GM23248 (cell line): ENCODE measurements at regions not wholly inside any gene's neighbourhood (a gene's known extent, or its start where the extent isn't known, plus 50 kb on each side); places are given as distances from the start of the nearest gene placed in this dataset.

Source experiments
- EZH2 ChIP-seq: fragments of 200-600 bp; sonication (generic); IDR thresholded peaks from 2 replicates; pipeline ENCODE4 v1.6.1; 2018; ENCODE audit warnings: antibody characterized with exemption, mild to moderate bottlenecking; ENCODE audit not compliant: insufficient read depth, poor library complexity, severe bottlenecking
- EZH2phosphoT487 ChIP-seq: fragments of 200-600 bp; sonication (generic); IDR thresholded peaks from 2 replicates; pipeline ENCODE4 v1.6.1; 2018; ENCODE audit warnings: antibody characterized with exemption, moderate library complexity, mild to moderate bottlenecking, low read depth; ENCODE audit not compliant: insufficient read depth

DNA sequence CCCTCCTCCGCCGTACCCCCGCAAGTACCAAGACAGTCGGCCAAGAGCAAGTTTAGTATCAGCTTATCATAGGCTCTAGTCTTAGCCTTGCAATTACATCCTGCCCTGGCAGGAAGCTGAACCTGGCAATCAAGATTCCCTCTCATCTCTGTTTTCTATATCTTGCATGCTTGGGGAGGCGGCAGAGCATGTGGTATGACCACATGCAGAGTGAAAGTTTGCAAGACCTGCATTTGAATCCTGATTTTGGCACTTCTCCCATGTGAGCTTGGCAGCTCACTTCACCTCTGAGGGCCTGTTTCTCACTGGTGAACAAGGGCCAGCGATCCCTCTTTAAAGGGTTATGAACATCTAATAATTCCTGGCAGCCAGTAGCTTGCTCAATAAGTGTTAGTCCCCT is 106.1 kb upstream of the FRMD4B start:
- TF ChIP-seq EZH2 (no peak), EZH2phosphoT487 (no peak)
